Gastrocnemius medialis (tissue), 4 donors: ENCODE measurements at regions not wholly inside any gene's neighbourhood (a gene's known extent, or its start where the extent isn't known, plus 50 kb on each side); places are given as distances from the start of the nearest gene placed in this dataset.

Experiments
- ATAC-seq, 2 donors: fragments of 150-250 bp; one replicate each; pipeline ENCODE4 v1.9.1; 2016
- DNase-seq, 2 donors: peaks; one replicate each; pipeline ENCODE4 v3.0.0-alpha.2; 2019
- H3K27ac ChIP-seq, 4 donors: fragments of 200-600 bp; sonication (generic); 1 replicate in 1 of 4; 2 replicates in 3 of 4; pipeline ENCODE4 v1.5.1; 2016 to 2018; ENCODE audit warnings: mild to moderate bottlenecking in 2 of 4, moderate library complexity in 1 of 4
- H3K27me3 ChIP-seq, 3 donors: fragments of 200-600 bp; sonication (generic) in 2 of 3; 1 replicate in 1 of 3; 2 replicates in 2 of 3; pipeline versions ENCODE4 v1.5.1 to v1.6.0; 2016 to 2019; ENCODE audit warnings: mild to moderate bottlenecking in 1 of 3, moderate library complexity in 1 of 3
- H3K36me3 ChIP-seq, 2 donors: fragments of 200-600 bp; sonication (generic) in 1 of 2; one replicate each; pipeline ENCODE4 v1.5.1; 2017 to 2018
- H3K4me1 ChIP-seq, 2 donors: fragments of 200-600 bp; sonication (generic) in 1 of 2; one replicate each; pipeline ENCODE4 v1.5.1; 2016 to 2017; ENCODE audit warnings: mild to moderate bottlenecking in 2 of 2
- H3K4me3 ChIP-seq, 4 donors: fragments of 200-600 bp; sonication (generic) in 3 of 4; 1 replicate in 1 of 4; 2 replicates in 3 of 4; pipeline ENCODE4 v1.5.1; 2016 to 2019; ENCODE audit warnings: mild to moderate bottlenecking in 2 of 4
- H3K9me3 ChIP-seq, 3 donors: fragments of 200-600 bp; sonication (generic) in 2 of 3; 1 replicate in 1 of 3; 2 replicates in 2 of 3; pipeline ENCODE4 v1.5.1; 2016 to 2019
- POLR2A ChIP-seq, 2 donors: fragments of 450-650 bp; IDR thresholded peaks; one replicate each; pipeline ENCODE4 v1.6.1; 2017; ENCODE audit warnings: antibody characterized with exemption in 2 of 2, mild to moderate bottlenecking in 2 of 2, moderate library complexity in 2 of 2
- in situ Hi-C, 4 donors: fragments of 200-750 bp; cut with MboI; loops; one replicate each; pipeline versions ENCODE4 v1.15.0 to v1.8.0; 2017; ENCODE audit warnings: low sequenced_read_pairs in 4 of 4
- intact Hi-C: fragments of 100-400 bp; cut with DNase I; formaldehyde crosslinking; loops from one replicate; pipeline ENCODE4 v1.15.1; 2023; ENCODE audit warnings: low total_unique reads
- TF ChIP-seq, protein P1 (sequence below), 5 experiments: fragments of 450-650 bp in 3 of 5; fragments of 200-600 bp in 2 of 5; sonication (generic) in 2 of 5; IDR thresholded peaks in 4 of 5; conservative IDR thresholded peaks in 1 of 5; 1 replicate in 4 of 5; 2 replicates in 1 of 5; pipeline ENCODE4 v1.5.1; 2016 to 2019; ENCODE audit warnings: antibody characterized with exemption in 5 of 5, mild to moderate bottlenecking in 3 of 5, moderate library complexity in 3 of 5

DNA sequence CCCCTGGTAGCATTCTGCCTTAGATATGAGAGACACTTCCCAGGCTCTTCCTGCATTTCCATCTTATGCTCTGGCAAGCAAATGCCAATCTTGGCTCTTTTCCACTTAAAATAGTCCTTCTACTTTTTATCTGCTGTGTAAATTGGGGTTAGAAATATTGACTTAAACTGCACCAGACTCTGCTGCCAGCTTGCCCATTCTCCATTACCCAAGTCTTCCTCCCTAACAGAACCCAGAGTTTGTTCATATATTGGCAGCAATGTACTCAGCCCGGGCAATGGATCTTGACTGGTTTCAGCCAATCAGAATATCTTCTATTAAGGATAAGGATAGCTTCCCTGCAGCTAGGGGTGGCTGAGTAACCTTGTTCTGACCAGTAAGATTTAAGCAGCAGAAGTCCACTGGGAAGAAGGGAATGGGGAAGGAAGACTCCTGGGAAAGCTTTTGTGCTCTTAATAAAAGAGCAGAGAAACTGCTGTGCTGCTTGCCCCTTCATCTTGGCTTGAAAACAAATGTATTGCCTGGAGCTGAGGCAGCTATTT lies 177.1 kb downstream of the KCNRG start:
- H3K4me1 ChIP-seq: no peaks in the 10 kb centered on the region
- no peaks in the 10 kb centered on the region for H3K36me3 ChIP-seq
- TF ChIP-seq, protein P1, sequence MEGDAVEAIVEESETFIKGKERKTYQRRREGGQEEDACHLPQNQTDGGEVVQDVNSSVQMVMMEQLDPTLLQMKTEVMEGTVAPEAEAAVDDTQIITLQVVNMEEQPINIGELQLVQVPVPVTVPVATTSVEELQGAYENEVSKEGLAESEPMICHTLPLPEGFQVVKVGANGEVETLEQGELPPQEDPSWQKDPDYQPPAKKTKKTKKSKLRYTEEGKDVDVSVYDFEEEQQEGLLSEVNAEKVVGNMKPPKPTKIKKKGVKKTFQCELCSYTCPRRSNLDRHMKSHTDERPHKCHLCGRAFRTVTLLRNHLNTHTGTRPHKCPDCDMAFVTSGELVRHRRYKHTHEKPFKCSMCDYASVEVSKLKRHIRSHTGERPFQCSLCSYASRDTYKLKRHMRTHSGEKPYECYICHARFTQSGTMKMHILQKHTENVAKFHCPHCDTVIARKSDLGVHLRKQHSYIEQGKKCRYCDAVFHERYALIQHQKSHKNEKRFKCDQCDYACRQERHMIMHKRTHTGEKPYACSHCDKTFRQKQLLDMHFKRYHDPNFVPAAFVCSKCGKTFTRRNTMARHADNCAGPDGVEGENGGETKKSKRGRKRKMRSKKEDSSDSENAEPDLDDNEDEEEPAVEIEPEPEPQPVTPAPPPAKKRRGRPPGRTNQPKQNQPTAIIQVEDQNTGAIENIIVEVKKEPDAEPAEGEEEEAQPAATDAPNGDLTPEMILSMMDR (IDR thresholded peaks at IDR 0.05 in 4 of 5, conservative IDR thresholded peaks at IDR 0.05 in 1 of 5): no peak
- TF ChIP-seq POLR2A (IDR thresholded peaks at IDR 0.05): no peak
- DNase-seq (no peak), ATAC-seq (no peak)
- no peak overlapping the region for H3K4me3 ChIP-seq
- in situ Hi-C loops (no loop called here), intact Hi-C loops (no loop called here)
- H3K9me3 ChIP-seq: no peaks in the 10 kb centered on the region
- no peak overlapping the region for H3K27ac ChIP-seq
- H3K27me3 ChIP-seq: no peaks in the 10 kb centered on the region

GRCh38 chr13:50195045-50195444 lies 179.8 kb downstream of the KCNRG start:
- TF ChIP-seq, protein P1 (IDR thresholded peaks at IDR 0.05 in 4 of 5, conservative IDR thresholded peaks at IDR 0.05 in 1 of 5): no peak
- no peak for TF ChIP-seq POLR2A (IDR thresholded peaks at IDR 0.05)
- in situ Hi-C loops: no loop called here
- intact Hi-C loops: no loop called here
- Histone ChIP-seq H3K36me3 (no peaks in the 10 kb centered on the region), H3K27ac (no peak overlapping the region), H3K27me3 (no peaks in the 10 kb centered on the region), H3K9me3 (no peaks in the 10 kb centered on the region), H3K4me3 (no peak overlapping the region), H3K4me1 (no peaks in the 10 kb centered on the region)
- ATAC-seq (no peak), DNase-seq (no peak)

GRCh38 chr13:50196118-50196517 lies 180.9 kb downstream of the KCNRG start:
- H3K4me1 ChIP-seq: no peaks in the 10 kb centered on the region
- no peaks in the 10 kb centered on the region for H3K36me3 ChIP-seq
- ATAC-seq (no peak), DNase-seq (no peak)
- no peak overlapping the region for H3K4me3 ChIP-seq
- no peak overlapping the region for H3K27ac ChIP-seq
- TF ChIP-seq, protein P1 (IDR thresholded peaks at IDR 0.05 in 4 of 5, conservative IDR thresholded peaks at IDR 0.05 in 1 of 5): no peak
- TF ChIP-seq POLR2A (IDR thresholded peaks at IDR 0.05): no peak
- intact Hi-C loops: no loop called here
- H3K27me3 ChIP-seq: no peaks in the 10 kb centered on the region
- H3K9me3 ChIP-seq: no peaks in the 10 kb centered on the region
- in situ Hi-C loops: no loop called here

- Histone ChIP-seq H3K27me3 (no peaks in the 10 kb centered on the region), H3K4me3 (no peak overlapping the region), H3K9me3 (no peaks in the 10 kb centered on the region), H3K27ac (no peak overlapping the region), H3K4me1 (no peaks in the 10 kb centered on the region), H3K36me3 (no peaks in the 10 kb centered on the region)
- no peak for ATAC-seq
- no peak for TF ChIP-seq POLR2A (IDR thresholded peaks at IDR 0.05)
- TF ChIP-seq, protein P1 (IDR thresholded peaks at IDR 0.05 in 4 of 5, conservative IDR thresholded peaks at IDR 0.05 in 1 of 5): no peak
- intact Hi-C loops: no loop called here
- no peak for DNase-seq
- in situ Hi-C loops: no loop called here
Observed at GRCh38 chr13:50197705-50198104, 182.5 kb downstream of the KCNRG start.

DNA sequence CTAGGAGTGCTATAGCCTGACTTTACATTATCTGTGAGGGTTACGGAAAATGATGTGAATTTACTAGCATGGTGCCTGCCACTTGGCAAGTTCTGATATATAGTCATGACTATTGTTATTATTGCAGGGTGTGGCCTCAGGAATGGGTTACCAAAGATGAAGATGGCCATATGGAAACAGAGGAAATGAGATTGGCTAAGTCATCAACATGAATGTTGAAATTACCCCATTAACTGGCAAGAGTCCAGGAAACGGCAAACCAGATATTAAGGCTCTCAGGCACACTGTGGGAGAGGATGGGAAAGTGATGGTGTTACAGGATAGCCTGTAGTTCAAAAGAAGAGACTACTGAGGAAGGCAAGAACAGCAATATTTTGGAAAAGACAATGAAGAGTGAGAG lies 183.3 kb downstream of the KCNRG start:
- TF ChIP-seq, protein P1 (IDR thresholded peaks at IDR 0.05 in 4 of 5, conservative IDR thresholded peaks at IDR 0.05 in 1 of 5): no peak
- TF ChIP-seq POLR2A (IDR thresholded peaks at IDR 0.05): no peak
- DNase-seq (no peak), ATAC-seq (no peak)
- intact Hi-C loops (no loop called here), in situ Hi-C loops (no loop called here)
- Histone ChIP-seq H3K4me1 (no peaks in the 10 kb centered on the region), H3K9me3 (no peaks in the 10 kb centered on the region), H3K4me3 (no peak overlapping the region), H3K36me3 (no peaks in the 10 kb centered on the region), H3K27me3 (no peaks in the 10 kb centered on the region), H3K27ac (no peak overlapping the region)
